H1 (cell line): ENCODE measurements at regions not wholly inside any gene's neighbourhood (a gene's known extent, or its start where the extent isn't known, plus 50 kb on each side); places are given as distances from the start of the nearest gene placed in this dataset.

Experiments used
- EZH2 ChIP-seq: fragments of 200-600 bp; sonication (generic); IDR thresholded peaks from 2 replicates; pipeline ENCODE4 v1.7.1; 2012; ENCODE audit warnings: low read depth, mild to moderate bottlenecking, moderate library complexity, low read length, inconsistent platforms; ENCODE audit not compliant: severe bottlenecking
- GABPA ChIP-seq: IDR thresholded peaks from 2 replicates; pipeline ENCODE4 v1.6.1; 2011; ENCODE audit warnings: mild to moderate bottlenecking, low read length, moderate library complexity, borderline replicate concordance; ENCODE audit not compliant: insufficient read depth
- JUND ChIP-seq: IDR thresholded peaks from 2 replicates; pipeline ENCODE4 v1.6.1; 2011; ENCODE audit warnings: mild to moderate bottlenecking, improper control_type of control experiment, low read length
- KDM1A ChIP-seq: fragments of 200-600, 300-600 bp; sonication (generic); IDR thresholded peaks from 2 replicates; pipeline ENCODE4 v1.7.1; 2016; ENCODE audit warnings: mild to moderate bottlenecking, low read length, borderline replicate concordance
- PHF8 ChIP-seq: fragments of 200-600 bp; sonication (generic); conservative IDR thresholded peaks from 2 replicates; pipeline ENCODE4 v1.7.1; 2012; ENCODE audit warnings: low read depth, mild to moderate bottlenecking, inconsistent platforms, low read length, moderate library complexity
- POLR2A ChIP-seq, 2 experiments: IDR thresholded peaks; 1 replicate in 1 of 2; 2 replicates in 1 of 2; pipeline ENCODE4 v1.6.1; 2011; ENCODE audit warnings: low read depth in 2 of 2, low read length in 2 of 2, mild to moderate bottlenecking in 2 of 2; ENCODE audit errors: control extremely low read depth in 1 of 2
- POLR2AphosphoS5 ChIP-seq: IDR thresholded peaks from 2 replicates; pipeline ENCODE4 v1.6.1; 2011; ENCODE audit warnings: low read depth, low read length
- RAD21 ChIP-seq, 2 experiments: IDR thresholded peaks in 1 of 2; conservative IDR thresholded peaks in 1 of 2; 2 replicates each; pipeline ENCODE4 v1.6.1; 2011; ENCODE audit warnings: low read depth in 2 of 2, low read length in 2 of 2, improper control_type of control experiment in 1 of 2, inconsistent platforms in 1 of 2, mild to moderate bottlenecking in 1 of 2, moderate library complexity in 1 of 2
- SP1 ChIP-seq: IDR thresholded peaks from 2 replicates; pipeline ENCODE4 v1.6.1; 2011; ENCODE audit warnings: low read depth, low read length
- YY1 ChIP-seq: IDR thresholded peaks from 2 replicates; pipeline ENCODE4 v1.6.1; 2011; ENCODE audit warnings: low read depth, mild to moderate bottlenecking, low read length
- TF ChIP-seq, protein P1 (sequence below): IDR thresholded peaks from 2 replicates; pipeline ENCODE4 v1.6.1; 2011; ENCODE audit warnings: low read length, improper control_type of control experiment
- TF ChIP-seq, protein P2 (sequence below), 3 experiments: IDR thresholded peaks; 1 replicate in 2 of 3; 2 replicates in 1 of 3; pipeline versions ENCODE4 v1.5.1 to v1.6.1; 2011; ENCODE audit warnings: low read length in 3 of 3, mild to moderate bottlenecking in 3 of 3, inconsistent platforms in 2 of 3, low read depth in 1 of 3, moderate library complexity in 1 of 3; ENCODE audit not compliant: insufficient read depth in 1 of 3; ENCODE audit errors: control extremely low read depth in 1 of 3
- TF ChIP-seq, protein P3 (sequence below): IDR thresholded peaks from 2 replicates; pipeline ENCODE4 v1.6.1; 2012; ENCODE audit warnings: inconsistent platforms

DNA sequence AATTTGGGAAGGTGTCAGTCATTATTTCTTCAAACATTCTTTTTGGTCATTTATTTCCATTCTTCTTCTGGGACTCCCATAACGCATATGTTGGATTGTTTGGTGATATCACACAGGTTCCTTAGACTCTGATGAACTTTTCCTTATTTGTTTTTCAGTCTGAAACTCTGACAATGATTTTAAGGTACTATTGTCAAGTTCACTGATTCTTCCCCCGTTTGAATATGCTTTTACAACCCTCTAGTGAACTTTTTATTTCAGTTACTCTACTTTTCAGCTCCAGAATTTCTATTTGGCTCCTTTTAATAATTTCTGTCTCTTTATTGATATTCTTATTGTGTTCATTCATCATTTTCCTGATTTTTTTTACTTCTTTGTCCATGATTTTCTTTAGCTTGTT, 92.5 kb upstream of the RORB start:
- TF ChIP-seq PHF8 (no peak), KDM1A (no peak), EZH2 (no peak), RAD21 (IDR thresholded peaks at IDR 0.05 in 1 of 2, conservative IDR thresholded peaks at IDR 0.05 in 1 of 2; ENCODE audit: low read depth in 2 of 2, low read length in 2 of 2) (no peak), POLR2AphosphoS5 (no peak), YY1 (no peak), GABPA (no peak), JUND (no peak), SP1 (no peak), POLR2A (IDR thresholded peaks at IDR 0.05; ENCODE audit: control extremely low read depth in 1 of 2, low read depth in 2 of 2, low read length in 2 of 2) (no peak)
- TF ChIP-seq, protein P1, sequence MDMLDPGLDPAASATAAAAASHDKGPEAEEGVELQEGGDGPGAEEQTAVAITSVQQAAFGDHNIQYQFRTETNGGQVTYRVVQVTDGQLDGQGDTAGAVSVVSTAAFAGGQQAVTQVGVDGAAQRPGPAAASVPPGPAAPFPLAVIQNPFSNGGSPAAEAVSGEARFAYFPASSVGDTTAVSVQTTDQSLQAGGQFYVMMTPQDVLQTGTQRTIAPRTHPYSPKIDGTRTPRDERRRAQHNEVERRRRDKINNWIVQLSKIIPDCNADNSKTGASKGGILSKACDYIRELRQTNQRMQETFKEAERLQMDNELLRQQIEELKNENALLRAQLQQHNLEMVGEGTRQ, result no peak
- TF ChIP-seq, protein P2, sequence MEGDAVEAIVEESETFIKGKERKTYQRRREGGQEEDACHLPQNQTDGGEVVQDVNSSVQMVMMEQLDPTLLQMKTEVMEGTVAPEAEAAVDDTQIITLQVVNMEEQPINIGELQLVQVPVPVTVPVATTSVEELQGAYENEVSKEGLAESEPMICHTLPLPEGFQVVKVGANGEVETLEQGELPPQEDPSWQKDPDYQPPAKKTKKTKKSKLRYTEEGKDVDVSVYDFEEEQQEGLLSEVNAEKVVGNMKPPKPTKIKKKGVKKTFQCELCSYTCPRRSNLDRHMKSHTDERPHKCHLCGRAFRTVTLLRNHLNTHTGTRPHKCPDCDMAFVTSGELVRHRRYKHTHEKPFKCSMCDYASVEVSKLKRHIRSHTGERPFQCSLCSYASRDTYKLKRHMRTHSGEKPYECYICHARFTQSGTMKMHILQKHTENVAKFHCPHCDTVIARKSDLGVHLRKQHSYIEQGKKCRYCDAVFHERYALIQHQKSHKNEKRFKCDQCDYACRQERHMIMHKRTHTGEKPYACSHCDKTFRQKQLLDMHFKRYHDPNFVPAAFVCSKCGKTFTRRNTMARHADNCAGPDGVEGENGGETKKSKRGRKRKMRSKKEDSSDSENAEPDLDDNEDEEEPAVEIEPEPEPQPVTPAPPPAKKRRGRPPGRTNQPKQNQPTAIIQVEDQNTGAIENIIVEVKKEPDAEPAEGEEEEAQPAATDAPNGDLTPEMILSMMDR (IDR thresholded peaks at IDR 0.05; ENCODE audit: control extremely low read depth in 1 of 3, insufficient read depth in 1 of 3, low read depth in 1 of 3, low read length in 3 of 3), result no peak
- TF ChIP-seq, protein P3, sequence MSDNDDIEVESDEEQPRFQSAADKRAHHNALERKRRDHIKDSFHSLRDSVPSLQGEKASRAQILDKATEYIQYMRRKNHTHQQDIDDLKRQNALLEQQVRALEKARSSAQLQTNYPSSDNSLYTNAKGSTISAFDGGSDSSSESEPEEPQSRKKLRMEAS, result no peak
